Endothelial cell of umbilical vein (primary cell): ENCODE measurements at regions not wholly inside any gene's neighbourhood (a gene's known extent, or its start where the extent isn't known, plus 50 kb on each side); places are given as distances from the start of the nearest gene placed in this dataset.

ENCODE experiments used
- BruUV-seq: library from RNA; stranded (reverse); fragments of 400-500 nt; replicated peaks from 2 replicates; lab custom pipeline; 2021; lab: Mats Ljungman, UMichigan
- CTCF ChIA-PET: fragments of 300-600, 350-600 bp; sonication (Branson Sonifier 250); formaldehyde crosslinking; loops from one replicate; lab custom pipeline; 2021; ENCODE audit warnings: antibody characterized with exemption, inconsistent platforms; lab: Charles Lee
- POLR2A ChIA-PET: fragments of 300-600, 350-600 bp; sonication (Branson Sonifier 250); formaldehyde crosslinking; loops from one replicate; lab custom pipeline; 2021; ENCODE audit warnings: antibody characterized with exemption, inconsistent platforms; lab: Charles Lee
- DNase-seq: peaks from one replicate; pipeline ENCODE4 v3.0.0-alpha.2; 2011; ENCODE audit warnings: low read depth, low spot score
- FAIRE-seq: peaks from 2 replicates; lab custom pipeline; 2011; peaks lifted over from hg19 to GRCh38; lab: Jason Lieb, UNC
- H2AFZ ChIP-seq: 2 replicates; pipeline ENCODE4 v1.6.0; 2012; ENCODE audit warnings: low read depth, low read length, control low read depth, inconsistent platforms
- H3K27ac ChIP-seq: 2 replicates; pipeline ENCODE4 v1.5.1; 2011; ENCODE audit warnings: low read depth, mild to moderate bottlenecking, control low read depth, low read length, moderate library complexity; ENCODE audit not compliant: insufficient read depth
- H3K27me3 ChIP-seq, 2 experiments: 2 replicates each; pipeline versions ENCODE4 v1.6.0 to v1.6.1; 2011; ENCODE audit warnings: low read length in 2 of 2, mixed read lengths in 1 of 2; ENCODE audit not compliant: control insufficient read depth in 2 of 2, insufficient read depth in 2 of 2
- H3K36me3 ChIP-seq, 2 experiments: 2 replicates in 1 of 2; 3 replicates in 1 of 2; pipeline ENCODE4 v1.5.1; 2011; ENCODE audit warnings: low read length in 2 of 2, mild to moderate bottlenecking in 1 of 2, moderate library complexity in 1 of 2; ENCODE audit not compliant: control insufficient read depth in 2 of 2, insufficient read depth in 2 of 2; ENCODE audit errors: extremely low read depth in 1 of 2
- H3K4me1 ChIP-seq: 3 replicates; pipeline ENCODE4 v1.5.1; 2011; ENCODE audit warnings: mild to moderate bottlenecking, low read length; ENCODE audit not compliant: control insufficient read depth, insufficient read depth; ENCODE audit errors: extremely low read depth
- H3K4me2 ChIP-seq: 2 replicates; pipeline ENCODE4 v1.6.1; 2011; ENCODE audit warnings: low read length, control low read depth, mixed read lengths; ENCODE audit not compliant: insufficient read depth
- H3K4me3 ChIP-seq, 3 experiments: fragments of 200-600 bp in 1 of 3; sonication (generic), shearing (Covaris generic) in 1 of 3; replicated peaks in 1 of 3; 2 replicates each; pipeline ENCODE4 v1.5.1; 2011 to 2016; ENCODE audit warnings: control low read depth in 3 of 3, low read length in 3 of 3, mild to moderate bottlenecking in 2 of 3, inconsistent platforms in 1 of 3, low read depth in 1 of 3, moderate library complexity in 1 of 3; ENCODE audit not compliant: insufficient read depth in 1 of 3
- H3K79me2 ChIP-seq: 2 replicates; pipeline ENCODE4 v1.6.0; 2012; ENCODE audit warnings: low read length, inconsistent platforms; ENCODE audit not compliant: control insufficient read depth, insufficient read depth
- H3K9ac ChIP-seq: replicated peaks from 2 replicates; pipeline ENCODE3; 2011; ENCODE audit warnings: low read length, control low read depth; ENCODE audit not compliant: insufficient read depth; ENCODE audit errors: extremely low read depth
- H3K9me1 ChIP-seq: replicated peaks from 3 replicates; pipeline ENCODE4 v1.6.0; 2011; ENCODE audit warnings: mild to moderate bottlenecking, low read length; ENCODE audit not compliant: control insufficient read depth, insufficient read depth; ENCODE audit errors: extremely low read depth
- H3K9me3 ChIP-seq: replicated peaks from 2 replicates; pipeline ENCODE4 v1.5.1; 2012; ENCODE audit warnings: low read length, inconsistent platforms; ENCODE audit not compliant: control insufficient read depth, insufficient read depth
- H4K20me1 ChIP-seq: replicated peaks from 2 replicates; pipeline ENCODE3; 2011; ENCODE audit warnings: mild to moderate bottlenecking, low read length; ENCODE audit not compliant: control insufficient read depth, insufficient read depth; ENCODE audit errors: extremely low read depth
- EZH2 ChIP-seq: IDR thresholded peaks from 2 replicates; pipeline ENCODE4 v1.6.1; 2012; ENCODE audit warnings: borderline replicate concordance, low read depth, mild to moderate bottlenecking, moderate library complexity, low read length, inconsistent platforms; ENCODE audit not compliant: severe bottlenecking
- FOS ChIP-seq: IDR thresholded peaks from 2 replicates; pipeline ENCODE4 v1.6.1; 2011; ENCODE audit warnings: mild to moderate bottlenecking, low read length, moderate library complexity, borderline replicate concordance; ENCODE audit not compliant: insufficient read depth
- POLR2AphosphoS5 ChIP-seq: IDR thresholded peaks from 2 replicates; pipeline ENCODE4 v1.6.1; 2012; ENCODE audit warnings: low read depth, mild to moderate bottlenecking, control low read depth, low read length, moderate library complexity; ENCODE audit not compliant: insufficient read depth
- dilution Hi-C: fragments of 300-500 bp; cut with MboI; formaldehyde crosslinking; loops from one replicate; pipeline ENCODE4 v1.15.0; 2019; ENCODE audit warnings: low sequenced_read_pairs; ENCODE audit not compliant: extremely low pct_ligation_motif_present
- intact Hi-C: fragments of 100-400 bp; cut with micrococcal nuclease; formaldehyde crosslinking; loops from one replicate; pipeline ENCODE4 v1.10.0; 2022
- TF ChIP-seq, protein P1 (sequence below), 2 donors: IDR thresholded peaks; 1 replicate in 1 of 2; 2 replicates in 1 of 2; pipeline ENCODE4 v1.5.1; 2011; ENCODE audit warnings: low read length in 2 of 2, mild to moderate bottlenecking in 2 of 2, moderate library complexity in 2 of 2, control low read depth in 1 of 2, inconsistent platforms in 1 of 2, low read depth in 1 of 2; ENCODE audit not compliant: insufficient read depth in 1 of 2; ENCODE audit errors: extremely low read depth in 1 of 2
- TF ChIP-seq, protein P2 (sequence below): IDR thresholded peaks from 2 replicates; pipeline ENCODE4 v1.6.1; 2011; ENCODE audit not compliant: insufficient read depth, insufficient read length

DNA sequence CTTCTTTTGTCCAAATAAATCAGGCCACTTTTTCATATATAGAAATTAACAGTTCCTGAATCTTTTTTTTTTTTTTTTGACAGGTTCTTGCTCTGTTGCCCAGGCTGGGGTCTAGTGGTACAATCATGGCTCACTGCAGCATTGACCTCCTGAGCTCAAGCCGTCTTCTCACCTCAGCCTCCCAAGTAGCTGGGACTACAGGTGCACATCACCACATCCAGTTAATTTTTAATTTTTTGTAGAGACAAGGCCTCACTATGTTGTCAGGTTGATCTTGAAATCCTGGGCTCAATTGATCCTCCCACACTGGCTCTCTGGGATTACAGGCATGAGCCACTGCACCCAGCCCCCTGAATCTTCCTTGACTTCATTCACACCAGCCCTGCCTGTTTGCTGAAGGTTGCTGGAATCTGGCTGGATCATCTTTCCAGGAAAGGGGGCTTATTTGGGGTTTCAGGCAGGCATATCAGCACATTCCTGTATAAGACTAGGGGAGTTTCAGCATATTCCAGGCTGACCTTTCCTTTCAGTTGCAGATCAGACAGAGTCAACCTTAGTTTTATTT lies 78.2 kb upstream of the ARHGAP29 start:
- POLR2A ChIA-PET, result interaction anchor here (0.7 kb wide), 1 partner anchor 14 kb away, joined by 5 read pairs; no protein-coding TSS in a partner anchor
- FAIRE-seq, result peak; percentile 26
- dilution Hi-C loops, result no loop called here

DNA sequence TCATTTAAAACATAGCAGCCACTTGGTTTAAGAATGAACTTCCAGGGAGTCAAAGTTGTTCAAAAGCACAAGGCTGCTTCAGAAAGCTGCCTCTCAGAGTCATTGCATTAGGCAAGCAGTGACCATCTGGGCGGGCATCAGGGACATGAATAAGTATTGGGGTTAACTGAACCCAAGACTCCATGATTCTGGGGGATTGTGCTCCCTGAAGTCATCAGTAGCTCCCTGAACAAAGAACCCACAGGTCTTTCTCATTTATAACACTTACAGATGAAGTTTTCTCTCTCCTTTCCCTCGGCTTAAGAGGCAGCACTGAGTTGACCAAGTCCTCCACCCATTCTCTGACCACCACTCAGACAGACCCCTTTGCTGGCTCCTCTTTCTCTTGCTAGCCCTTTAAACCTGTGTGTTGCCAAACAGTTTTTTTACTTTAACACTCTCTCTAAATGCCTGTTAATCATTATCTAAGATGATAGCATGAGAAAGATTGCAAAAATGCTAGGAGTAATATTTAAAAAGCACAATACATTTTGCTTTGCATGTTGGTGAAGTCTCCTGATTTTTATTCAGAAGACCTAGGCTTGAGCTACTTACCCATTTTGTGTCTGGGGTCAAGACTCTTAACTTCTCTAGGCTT lies 77.0 kb upstream of the ARHGAP29 start:
- no peak overlapping the region for H3K4me3 ChIP-seq
- TF ChIP-seq EZH2, result no peak
- TF ChIP-seq, protein P1, sequence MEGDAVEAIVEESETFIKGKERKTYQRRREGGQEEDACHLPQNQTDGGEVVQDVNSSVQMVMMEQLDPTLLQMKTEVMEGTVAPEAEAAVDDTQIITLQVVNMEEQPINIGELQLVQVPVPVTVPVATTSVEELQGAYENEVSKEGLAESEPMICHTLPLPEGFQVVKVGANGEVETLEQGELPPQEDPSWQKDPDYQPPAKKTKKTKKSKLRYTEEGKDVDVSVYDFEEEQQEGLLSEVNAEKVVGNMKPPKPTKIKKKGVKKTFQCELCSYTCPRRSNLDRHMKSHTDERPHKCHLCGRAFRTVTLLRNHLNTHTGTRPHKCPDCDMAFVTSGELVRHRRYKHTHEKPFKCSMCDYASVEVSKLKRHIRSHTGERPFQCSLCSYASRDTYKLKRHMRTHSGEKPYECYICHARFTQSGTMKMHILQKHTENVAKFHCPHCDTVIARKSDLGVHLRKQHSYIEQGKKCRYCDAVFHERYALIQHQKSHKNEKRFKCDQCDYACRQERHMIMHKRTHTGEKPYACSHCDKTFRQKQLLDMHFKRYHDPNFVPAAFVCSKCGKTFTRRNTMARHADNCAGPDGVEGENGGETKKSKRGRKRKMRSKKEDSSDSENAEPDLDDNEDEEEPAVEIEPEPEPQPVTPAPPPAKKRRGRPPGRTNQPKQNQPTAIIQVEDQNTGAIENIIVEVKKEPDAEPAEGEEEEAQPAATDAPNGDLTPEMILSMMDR (IDR thresholded peaks at IDR 0.05; ENCODE audit: extremely low read depth in 1 of 2, insufficient read depth in 1 of 2, low read depth in 1 of 2, low read length in 2 of 2), result no peak
- ChIA-PET POLR2A (no interaction called here), CTCF (interaction anchor here (1.0 kb wide), 1 partner anchor 70 kb away, joined by 3 read pairs; no protein-coding TSS in a partner anchor)
- FAIRE-seq (no peak), DNase-seq (no peak)
- intact Hi-C loops, result no loop called here
- H3K4me2 ChIP-seq, result no peak overlapping the region
- H3K36me3 ChIP-seq, result no peaks in the 10 kb centered on the region
- no peaks in the 10 kb centered on the region for H3K27me3 ChIP-seq
- no peak overlapping the region for H3K27ac ChIP-seq
- H3K9me3 ChIP-seq, result no peaks in the 10 kb centered on the region
- no peak overlapping the region for H2AFZ ChIP-seq
- dilution Hi-C loops, result no loop called here
- H4K20me1 ChIP-seq, result no peaks in the 10 kb centered on the region
- peaks cover 48% of the 10 kb centered on the region for H3K4me1 ChIP-seq
- no peaks in the 10 kb centered on the region for H3K9me1 ChIP-seq
- H3K9ac ChIP-seq, result no peak overlapping the region
- BruUV-seq, result no TSS peak
- H3K79me2 ChIP-seq, result no peaks in the 10 kb centered on the region

More for the DNA sequence above, 78.2 kb upstream of the ARHGAP29 start:
- no peaks in the 10 kb centered on the region for H3K9me3 ChIP-seq
- CTCF ChIA-PET, result interaction anchor here (1.6 kb wide), 1 partner anchor 15 kb away, joined by 4 read pairs; no protein-coding TSS in a partner anchor
- BruUV-seq, result no TSS peak
- TF ChIP-seq, protein P2, sequence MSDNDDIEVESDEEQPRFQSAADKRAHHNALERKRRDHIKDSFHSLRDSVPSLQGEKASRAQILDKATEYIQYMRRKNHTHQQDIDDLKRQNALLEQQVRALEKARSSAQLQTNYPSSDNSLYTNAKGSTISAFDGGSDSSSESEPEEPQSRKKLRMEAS, result no peak
- TF ChIP-seq FOS (no peak), POLR2AphosphoS5 (no peak)
- no peak overlapping the region for H3K4me2 ChIP-seq
- peaks cover 53% of the 10 kb centered on the region for H3K4me1 ChIP-seq
- intact Hi-C loops, result no loop called here
- no peak for DNase-seq
- H3K9ac ChIP-seq, result no peak overlapping the region
- H4K20me1 ChIP-seq, result no peaks in the 10 kb centered on the region
- H2AFZ ChIP-seq, result no peak overlapping the region
- H3K4me3 ChIP-seq, result no peak overlapping the region
- no peak overlapping the region for H3K27ac ChIP-seq
- no peaks in the 10 kb centered on the region for H3K9me1 ChIP-seq
- H3K36me3 ChIP-seq, result no peaks in the 10 kb centered on the region
- H3K79me2 ChIP-seq, result no peaks in the 10 kb centered on the region
- no peaks in the 10 kb centered on the region for H3K27me3 ChIP-seq
